ENCODE measurements at regions not wholly inside any gene's neighbourhood (a gene's known extent, or its start where the extent isn't known, plus 50 kb on each side); places are given as distances from the start of the nearest gene placed in this dataset.

- TF ChIP-seq CTCF (IDR thresholded peaks at IDR 0.05): no peak
- no peak for TF ChIP-seq POLR2A (IDR thresholded peaks at IDR 0.05)
Observed at GRCh38 chr20:55155360-55155759, 680.0 kb downstream of the DOK5 start.
